Endothelial cell of umbilical vein (primary cell): ENCODE measurements at regions not wholly inside any gene's neighbourhood (a gene's known extent, or its start where the extent isn't known, plus 50 kb on each side); places are given as distances from the start of the nearest gene placed in this dataset.
A peak's percentile ranks its signal among the peaks of the same experiment; 100 is the strongest.

Experiments used
- BruUV-seq: library from RNA; stranded (reverse); fragments of 400-500 nt; replicated peaks from 2 replicates; lab custom pipeline; 2021; lab: Mats Ljungman, UMichigan
- CTCF ChIA-PET: fragments of 300-600, 350-600 bp; sonication (Branson Sonifier 250); formaldehyde crosslinking; loops from one replicate; lab custom pipeline; 2021; ENCODE audit warnings: antibody characterized with exemption, inconsistent platforms; lab: Charles Lee
- POLR2A ChIA-PET: fragments of 300-600, 350-600 bp; sonication (Branson Sonifier 250); formaldehyde crosslinking; loops from one replicate; lab custom pipeline; 2021; ENCODE audit warnings: antibody characterized with exemption, inconsistent platforms; lab: Charles Lee
- DNase-seq: peaks from one replicate; pipeline ENCODE4 v3.0.0-alpha.2; 2011; ENCODE audit warnings: low read depth, low spot score
- FAIRE-seq: peaks from 2 replicates; lab custom pipeline; 2011; peaks lifted over from hg19 to GRCh38; lab: Jason Lieb, UNC
- H2AFZ ChIP-seq: 2 replicates; pipeline ENCODE4 v1.6.0; 2012; ENCODE audit warnings: low read depth, low read length, control low read depth, inconsistent platforms
- H3K27ac ChIP-seq: 2 replicates; pipeline ENCODE4 v1.5.1; 2011; ENCODE audit warnings: low read depth, mild to moderate bottlenecking, control low read depth, low read length, moderate library complexity; ENCODE audit not compliant: insufficient read depth
- H3K27me3 ChIP-seq, 2 experiments: 2 replicates each; pipeline versions ENCODE4 v1.6.0 to v1.6.1; 2011; ENCODE audit warnings: low read length in 2 of 2, mixed read lengths in 1 of 2; ENCODE audit not compliant: control insufficient read depth in 2 of 2, insufficient read depth in 2 of 2
- H3K36me3 ChIP-seq, 2 experiments: 2 replicates in 1 of 2; 3 replicates in 1 of 2; pipeline ENCODE4 v1.5.1; 2011; ENCODE audit warnings: low read length in 2 of 2, mild to moderate bottlenecking in 1 of 2, moderate library complexity in 1 of 2; ENCODE audit not compliant: control insufficient read depth in 2 of 2, insufficient read depth in 2 of 2; ENCODE audit errors: extremely low read depth in 1 of 2
- H3K4me1 ChIP-seq: 3 replicates; pipeline ENCODE4 v1.5.1; 2011; ENCODE audit warnings: mild to moderate bottlenecking, low read length; ENCODE audit not compliant: control insufficient read depth, insufficient read depth; ENCODE audit errors: extremely low read depth
- H3K4me2 ChIP-seq: 2 replicates; pipeline ENCODE4 v1.6.1; 2011; ENCODE audit warnings: low read length, control low read depth, mixed read lengths; ENCODE audit not compliant: insufficient read depth
- H3K4me3 ChIP-seq, 3 experiments: fragments of 200-600 bp in 1 of 3; sonication (generic), shearing (Covaris generic) in 1 of 3; replicated peaks in 1 of 3; 2 replicates each; pipeline ENCODE4 v1.5.1; 2011 to 2016; ENCODE audit warnings: control low read depth in 3 of 3, low read length in 3 of 3, mild to moderate bottlenecking in 2 of 3, inconsistent platforms in 1 of 3, low read depth in 1 of 3, moderate library complexity in 1 of 3; ENCODE audit not compliant: insufficient read depth in 1 of 3
- H3K79me2 ChIP-seq: 2 replicates; pipeline ENCODE4 v1.6.0; 2012; ENCODE audit warnings: low read length, inconsistent platforms; ENCODE audit not compliant: control insufficient read depth, insufficient read depth
- H3K9ac ChIP-seq: replicated peaks from 2 replicates; pipeline ENCODE3; 2011; ENCODE audit warnings: low read length, control low read depth; ENCODE audit not compliant: insufficient read depth; ENCODE audit errors: extremely low read depth
- H3K9me1 ChIP-seq: replicated peaks from 3 replicates; pipeline ENCODE4 v1.6.0; 2011; ENCODE audit warnings: mild to moderate bottlenecking, low read length; ENCODE audit not compliant: control insufficient read depth, insufficient read depth; ENCODE audit errors: extremely low read depth
- H3K9me3 ChIP-seq: replicated peaks from 2 replicates; pipeline ENCODE4 v1.5.1; 2012; ENCODE audit warnings: low read length, inconsistent platforms; ENCODE audit not compliant: control insufficient read depth, insufficient read depth
- H4K20me1 ChIP-seq: replicated peaks from 2 replicates; pipeline ENCODE3; 2011; ENCODE audit warnings: mild to moderate bottlenecking, low read length; ENCODE audit not compliant: control insufficient read depth, insufficient read depth; ENCODE audit errors: extremely low read depth
- CTCF ChIP-seq, 2 donors: IDR thresholded peaks; 1 replicate in 1 of 2; 2 replicates in 1 of 2; pipeline ENCODE4 v1.5.1; 2011; ENCODE audit warnings: low read length in 2 of 2, mild to moderate bottlenecking in 2 of 2, moderate library complexity in 2 of 2, control low read depth in 1 of 2, inconsistent platforms in 1 of 2, low read depth in 1 of 2; ENCODE audit not compliant: insufficient read depth in 1 of 2; ENCODE audit errors: extremely low read depth in 1 of 2
- EZH2 ChIP-seq: IDR thresholded peaks from 2 replicates; pipeline ENCODE4 v1.6.1; 2012; ENCODE audit warnings: borderline replicate concordance, low read depth, mild to moderate bottlenecking, moderate library complexity, low read length, inconsistent platforms; ENCODE audit not compliant: severe bottlenecking
- FOS ChIP-seq: IDR thresholded peaks from 2 replicates; pipeline ENCODE4 v1.6.1; 2011; ENCODE audit warnings: mild to moderate bottlenecking, low read length, moderate library complexity, borderline replicate concordance; ENCODE audit not compliant: insufficient read depth
- GATA2 ChIP-seq: IDR thresholded peaks from 2 replicates; pipeline ENCODE4 v1.7.0; 2011; ENCODE audit warnings: low read depth, mild to moderate bottlenecking, moderate library complexity, mixed read lengths, low read length; ENCODE audit not compliant: insufficient read length, insufficient read depth
- JUN ChIP-seq: IDR thresholded peaks from 2 replicates; pipeline ENCODE4 v1.6.1; 2011; ENCODE audit warnings: borderline replicate concordance, low read depth; ENCODE audit not compliant: insufficient read length, insufficient read depth
- MAX ChIP-seq: IDR thresholded peaks from 2 replicates; pipeline ENCODE4 v1.6.1; 2011; ENCODE audit not compliant: insufficient read depth, insufficient read length
- MYC ChIP-seq: IDR thresholded peaks from one replicate; pipeline ENCODE4 v1.6.1; 2011; ENCODE audit warnings: mild to moderate bottlenecking, low read depth, low read length
- POLR2A ChIP-seq: IDR thresholded peaks from 2 replicates; pipeline ENCODE4 v1.6.1; 2012; ENCODE audit warnings: low read depth, mild to moderate bottlenecking, control low read depth, low read length
- POLR2AphosphoS5 ChIP-seq: IDR thresholded peaks from 2 replicates; pipeline ENCODE4 v1.6.1; 2012; ENCODE audit warnings: low read depth, mild to moderate bottlenecking, control low read depth, low read length, moderate library complexity; ENCODE audit not compliant: insufficient read depth
- dilution Hi-C: fragments of 300-500 bp; cut with MboI; formaldehyde crosslinking; loops from one replicate; pipeline ENCODE4 v1.15.0; 2019; ENCODE audit warnings: low sequenced_read_pairs; ENCODE audit not compliant: extremely low pct_ligation_motif_present
- intact Hi-C: fragments of 100-400 bp; cut with micrococcal nuclease; formaldehyde crosslinking; loops from one replicate; pipeline ENCODE4 v1.10.0; 2022

- Histone ChIP-seq H2AFZ (no peak overlapping the region), H3K27ac (no peak overlapping the region), H3K27me3 (no peaks in the 10 kb centered on the region), H3K9me1 (no peaks in the 10 kb centered on the region), H3K9me3 (no peaks in the 10 kb centered on the region), H3K9ac (no peak overlapping the region), H3K4me2 (no peak overlapping the region), H4K20me1 (no peaks in the 10 kb centered on the region), H3K79me2 (no peaks in the 10 kb centered on the region), H3K4me3 (no peak overlapping the region), H3K4me1 (peaks cover 31% of the 10 kb centered on the region), H3K36me3 (no peaks in the 10 kb centered on the region)
- no peak for TF ChIP-seq MYC
- no peak for TF ChIP-seq MAX
- no peak for TF ChIP-seq GATA2
- peak; percentile 32 for TF ChIP-seq JUN
- TF ChIP-seq FOS = peak; percentile 51
- TF ChIP-seq POLR2A = no peak
- no peak for TF ChIP-seq POLR2AphosphoS5
- TF ChIP-seq EZH2 = no peak
- TF ChIP-seq CTCF (IDR thresholded peaks at IDR 0.05; ENCODE audit: extremely low read depth in 1 of 2, insufficient read depth in 1 of 2, low read depth in 1 of 2, low read length in 2 of 2) = no peak
- dilution Hi-C loops (no loop called here), intact Hi-C loops (no loop called here)
- FAIRE-seq (no peak), DNase-seq (peak; percentile 13)
- BruUV-seq = no TSS peak
- ChIA-PET CTCF (no interaction called here), POLR2A (no interaction called here)
These were observed 108.8 kb downstream of the HMHB1 start for GRCh38 chr5:143920772-143921171.
